ENCODE measurements at regions not wholly inside any gene's neighbourhood (a gene's known extent, or its start where the extent isn't known, plus 50 kb on each side); places are given as distances from the start of the nearest gene placed in this dataset.

DNA sequence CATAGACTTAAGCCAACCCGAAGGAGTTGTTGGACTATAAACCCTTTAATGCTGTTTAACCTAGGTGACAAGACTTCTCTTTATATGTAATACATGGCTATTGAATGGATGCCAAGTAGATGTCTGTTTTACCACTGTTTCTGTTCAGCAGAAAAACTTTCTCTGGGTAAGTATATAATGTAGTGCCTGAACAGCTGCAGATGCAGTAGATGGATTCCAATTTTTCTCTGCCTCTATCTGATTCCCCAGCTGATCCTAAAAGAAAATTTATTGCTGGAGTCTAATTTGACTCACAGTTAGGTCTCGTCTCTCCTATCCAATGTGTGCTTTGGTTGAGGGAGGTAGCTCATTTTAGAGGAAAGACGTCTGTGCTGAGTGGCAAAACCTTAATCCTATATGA is 256.5 kb upstream of the CBLB start:
- intact Hi-C loops (cut with DNase I), result no loop called here
- Histone ChIP-seq H3K36me3 (no peaks in the 10 kb centered on the region), H3K27ac (no peak overlapping the region), H3K27me3 (no peaks in the 10 kb centered on the region), H3K9me3 (no peaks in the 10 kb centered on the region), H3K4me1 (no peaks in the 10 kb centered on the region), H3K4me3 (no peak overlapping the region)
- no peak for DNase-seq
- WGBS, 2 donors, result 51 to 64% methylated on average over 3 of the region's 3 CpGs
- ATAC-seq, result no peak
- FAIRE-seq, result no peak
- TF ChIP-seq, protein P1, sequence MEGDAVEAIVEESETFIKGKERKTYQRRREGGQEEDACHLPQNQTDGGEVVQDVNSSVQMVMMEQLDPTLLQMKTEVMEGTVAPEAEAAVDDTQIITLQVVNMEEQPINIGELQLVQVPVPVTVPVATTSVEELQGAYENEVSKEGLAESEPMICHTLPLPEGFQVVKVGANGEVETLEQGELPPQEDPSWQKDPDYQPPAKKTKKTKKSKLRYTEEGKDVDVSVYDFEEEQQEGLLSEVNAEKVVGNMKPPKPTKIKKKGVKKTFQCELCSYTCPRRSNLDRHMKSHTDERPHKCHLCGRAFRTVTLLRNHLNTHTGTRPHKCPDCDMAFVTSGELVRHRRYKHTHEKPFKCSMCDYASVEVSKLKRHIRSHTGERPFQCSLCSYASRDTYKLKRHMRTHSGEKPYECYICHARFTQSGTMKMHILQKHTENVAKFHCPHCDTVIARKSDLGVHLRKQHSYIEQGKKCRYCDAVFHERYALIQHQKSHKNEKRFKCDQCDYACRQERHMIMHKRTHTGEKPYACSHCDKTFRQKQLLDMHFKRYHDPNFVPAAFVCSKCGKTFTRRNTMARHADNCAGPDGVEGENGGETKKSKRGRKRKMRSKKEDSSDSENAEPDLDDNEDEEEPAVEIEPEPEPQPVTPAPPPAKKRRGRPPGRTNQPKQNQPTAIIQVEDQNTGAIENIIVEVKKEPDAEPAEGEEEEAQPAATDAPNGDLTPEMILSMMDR (IDR thresholded peaks at IDR 0.05), result no peak

DNA sequence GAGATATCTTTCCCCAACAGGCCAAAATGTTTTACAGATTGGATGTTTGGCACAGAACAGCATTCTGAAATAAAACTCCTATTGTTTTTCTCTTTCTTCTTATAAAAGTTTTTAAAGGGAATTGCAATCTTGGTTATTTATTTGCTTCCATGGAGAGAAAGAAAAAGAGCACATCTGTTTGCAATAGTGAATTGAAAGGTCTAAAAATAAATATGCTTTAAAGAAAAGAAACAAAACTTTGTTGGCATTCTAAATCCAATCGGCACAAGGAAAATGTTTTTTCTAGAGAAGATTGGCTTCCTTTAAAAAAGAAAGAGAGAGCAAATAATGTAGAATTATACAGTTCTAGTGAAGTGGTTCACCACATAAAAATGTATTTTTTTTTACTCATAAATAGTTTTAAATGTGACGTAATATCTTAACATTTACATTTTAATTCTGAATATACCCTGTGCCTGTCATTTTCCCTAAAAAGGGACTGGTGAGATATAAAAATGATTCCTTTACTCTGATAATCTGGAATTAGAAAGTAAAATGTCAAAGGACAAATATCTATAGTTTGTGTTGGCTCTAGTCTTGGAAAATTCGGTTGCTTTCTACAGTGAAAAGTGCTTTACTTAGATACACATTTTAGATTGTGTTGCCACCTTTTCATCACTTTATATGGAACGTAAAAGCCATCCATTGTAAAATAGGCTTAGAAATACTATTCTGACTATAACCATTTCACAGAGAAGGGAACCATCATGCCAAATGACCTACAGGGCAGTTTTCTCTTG is 257.4 kb upstream of the CBLB start:
- Histone ChIP-seq H3K4me1 (no peaks in the 10 kb centered on the region), H3K9me3 (no peaks in the 10 kb centered on the region), H3K27me3 (no peaks in the 10 kb centered on the region), H3K27ac (no peak overlapping the region), H3K36me3 (no peaks in the 10 kb centered on the region), H3K4me3 (no peak overlapping the region)
- intact Hi-C loops (cut with DNase I), result no loop called here
- DNase-seq (no peak), FAIRE-seq (no peak), ATAC-seq (no peak)
- WGBS, 2 donors, result 47 to 53% methylated on average over 4 of the region's 4 CpGs
- TF ChIP-seq, protein P1 (IDR thresholded peaks at IDR 0.05), result no peak

DNA sequence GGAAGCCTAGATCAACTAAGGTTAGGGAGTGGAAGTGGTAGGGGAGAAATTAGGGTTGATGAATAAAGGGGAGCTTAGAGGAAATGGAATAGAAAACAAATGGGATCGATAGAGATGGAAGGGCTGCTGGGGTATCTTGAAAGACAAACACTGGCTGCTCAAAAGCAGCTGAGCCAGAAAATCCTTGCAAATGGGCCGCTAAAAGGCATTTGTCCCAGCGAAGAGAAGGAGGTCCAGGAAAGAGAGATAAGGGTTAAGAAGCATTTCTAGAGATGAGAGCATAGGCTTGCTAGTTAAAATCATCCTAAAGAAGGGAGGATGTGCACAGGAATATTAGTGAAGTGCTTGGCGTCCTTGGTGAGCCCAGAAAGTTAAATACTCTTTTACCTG is 258.0 kb upstream of the CBLB start:
- Histone ChIP-seq H3K4me1 (no peaks in the 10 kb centered on the region), H3K4me3 (no peak overlapping the region), H3K9me3 (no peaks in the 10 kb centered on the region), H3K36me3 (no peaks in the 10 kb centered on the region), H3K27ac (no peak overlapping the region), H3K27me3 (no peaks in the 10 kb centered on the region)
- intact Hi-C loops (cut with DNase I), result no loop called here
- 42 to 45% methylated on average over 4 of the region's 4 CpGs for WGBS, 2 donors
- FAIRE-seq, result no peak
- TF ChIP-seq, protein P1 (IDR thresholded peaks at IDR 0.05), result no peak
- DNase-seq, result no peak
- no peak for ATAC-seq

DNA sequence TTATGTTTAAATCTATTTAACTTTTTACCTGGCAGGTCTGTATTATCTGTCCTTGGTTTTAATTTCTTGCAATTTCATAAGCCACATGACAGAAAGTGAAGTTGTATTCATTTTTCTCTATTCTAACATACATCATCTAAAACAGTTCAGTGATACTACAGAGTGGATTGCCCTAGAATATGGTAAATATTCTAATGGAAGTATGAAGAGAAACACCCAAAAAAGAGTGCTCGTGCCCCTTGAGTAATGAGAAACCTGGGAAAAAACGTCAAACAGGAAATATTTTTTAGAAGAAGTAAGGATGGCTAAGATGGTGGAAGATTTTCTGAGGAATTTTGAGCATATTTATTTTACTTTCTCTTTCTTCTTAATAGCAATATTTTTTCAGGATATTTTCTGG is 261.1 kb upstream of the CBLB start:
- no peak for ATAC-seq
- FAIRE-seq, result no peak
- TF ChIP-seq, protein P1 (IDR thresholded peaks at IDR 0.05), result no peak
- H3K9me3 ChIP-seq, result no peaks in the 10 kb centered on the region
- intact Hi-C loops (cut with DNase I), result no loop called here
- no peak overlapping the region for H3K27ac ChIP-seq
- no peaks in the 10 kb centered on the region for H3K4me1 ChIP-seq
- 27 to 38% methylated on average over 2 of the region's 2 CpGs for WGBS, 2 donors
- no peaks in the 10 kb centered on the region for H3K36me3 ChIP-seq
- no peak for DNase-seq
- no peak overlapping the region for H3K4me3 ChIP-seq
- no peaks in the 10 kb centered on the region for H3K27me3 ChIP-seq

DNA sequence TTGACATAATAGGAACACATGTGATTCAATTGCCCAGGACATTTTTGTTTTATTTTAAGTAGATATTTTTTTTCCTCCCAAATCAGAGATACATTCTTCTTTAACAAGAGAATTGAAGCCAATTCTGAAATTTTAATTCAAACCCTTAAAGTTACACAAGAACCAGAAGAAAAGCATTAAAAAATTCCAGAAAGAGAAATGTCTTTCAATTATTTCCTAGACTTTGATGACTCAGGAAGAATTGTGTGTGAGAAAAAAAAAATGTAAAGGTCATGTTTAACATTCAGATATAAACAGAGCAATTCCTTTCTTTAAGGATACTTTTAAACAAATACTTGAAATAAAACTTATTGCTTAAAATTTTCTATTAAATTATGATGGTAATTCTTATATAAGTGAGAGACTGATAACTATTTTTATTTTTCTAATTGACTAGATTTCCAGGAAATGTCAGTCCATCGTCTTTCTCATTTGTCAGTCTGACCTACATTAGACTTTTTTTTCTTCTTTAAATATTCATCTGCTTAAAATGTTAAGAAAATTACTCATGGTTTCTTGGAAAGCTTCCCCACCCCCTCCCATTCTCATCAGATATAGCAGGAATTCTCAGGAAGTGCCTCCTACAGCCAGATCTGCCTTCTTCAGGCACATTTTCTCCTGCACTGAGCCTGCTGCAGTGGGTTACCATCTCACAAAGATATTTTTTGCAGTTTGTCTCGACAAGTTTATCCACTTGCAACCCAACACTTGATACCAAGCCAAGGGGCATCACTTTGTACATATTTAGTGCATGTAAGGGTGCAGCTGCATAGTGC is 261.8 kb upstream of the CBLB start:
- intact Hi-C loops (cut with DNase I), result no loop called here
- Histone ChIP-seq H3K27me3 (no peaks in the 10 kb centered on the region), H3K9me3 (no peaks in the 10 kb centered on the region), H3K36me3 (no peaks in the 10 kb centered on the region), H3K4me1 (no peaks in the 10 kb centered on the region), H3K4me3 (no peak overlapping the region), H3K27ac (no peak overlapping the region)
- WGBS, 2 donors, result 23 to 54% methylated on average over 2 of the region's 2 CpGs
- ATAC-seq, result peak in 1 of 4 donors; percentile 52
- no peak for DNase-seq
- FAIRE-seq, result peak; percentile 60
- TF ChIP-seq, protein P1 (IDR thresholded peaks at IDR 0.05), result no peak

Measured in pancreas (tissue), 10 donors.